SK-N-SH (cell line): ENCODE measurements at regions not wholly inside any gene's neighbourhood (a gene's known extent, or its start where the extent isn't known, plus 50 kb on each side); places are given as distances from the start of the nearest gene placed in this dataset.

Source experiments
- CTCF ChIA-PET: fragments of 300-600, 350-600 bp; formaldehyde crosslinking; extraction: SDS; loops from one replicate; lab custom pipeline; 2021; lab: Yijun Ruan, JAX
- POLR2A ChIA-PET: fragments of 350-600 bp; sonication (Branson Sonifier 250); formaldehyde crosslinking; extraction: SDS; loops from one replicate; lab custom pipeline; 2020; ENCODE audit warnings: antibody characterized with exemption, inconsistent platforms; lab: Yijun Ruan, JAX
- DNase-seq: peaks from one replicate; pipeline ENCODE4 v3.0.0; 2012
- H2AFZ ChIP-seq: fragments of 200-600 bp; sonication (generic); 2 replicates; pipeline ENCODE4 v1.8.1; 2016; ENCODE audit warnings: antibody characterized with exemption, mild to moderate bottlenecking, low read depth
- H3F3A ChIP-seq: fragments of 200-600 bp; sonication (generic); replicated peaks from 2 replicates; pipeline ENCODE3; 2016; ENCODE audit warnings: antibody characterized with exemption, mild to moderate bottlenecking; ENCODE audit not compliant: insufficient read depth
- H3K27ac ChIP-seq, 2 experiments: fragments of 200-500 bp in 1 of 2; fragments of 200-600 bp in 1 of 2; sonication (Bioruptor generic) in 1 of 2; sonication (generic), shearing (Covaris generic) in 1 of 2; 2 replicates each; pipeline versions ENCODE4 v1.5.1 to v1.6.1; 2014 to 2016; ENCODE audit warnings: low read depth in 2 of 2, inconsistent platforms in 1 of 2, low read length in 1 of 2, mild to moderate bottlenecking in 1 of 2, mixed read lengths in 1 of 2
- H3K27me3 ChIP-seq: fragments of 200-600 bp; sonication (generic), shearing (Covaris generic); 2 replicates; pipeline ENCODE4 v1.6.1; 2016; ENCODE audit warnings: mixed run types; ENCODE audit not compliant: insufficient read depth
- H3K36me3 ChIP-seq, 2 experiments: fragments of 200-500 bp in 1 of 2; fragments of 200-600 bp in 1 of 2; sonication (Bioruptor generic) in 1 of 2; sonication (generic) in 1 of 2; replicated peaks in 1 of 2; 2 replicates each; pipeline versions ENCODE3 to v1.5.1; 2014 to 2016; ENCODE audit warnings: low read length in 1 of 2, mild to moderate bottlenecking in 1 of 2; ENCODE audit not compliant: insufficient read depth in 2 of 2, control insufficient read depth in 1 of 2
- H3K4me1 ChIP-seq, 2 experiments: fragments of 200-500 bp in 1 of 2; fragments of 200-600 bp in 1 of 2; sonication (Bioruptor generic) in 1 of 2; sonication (generic), shearing (Covaris generic) in 1 of 2; 2 replicates each; pipeline versions ENCODE4 v1.5.1 to v1.6.1; 2014 to 2016; ENCODE audit warnings: low read depth in 1 of 2, low read length in 1 of 2, mixed run types in 1 of 2; ENCODE audit not compliant: insufficient read depth in 2 of 2, control insufficient read depth in 1 of 2
- H3K4me2 ChIP-seq: fragments of 200-600 bp; sonication (generic), shearing (Covaris generic); 2 replicates; pipeline ENCODE4 v1.6.1; 2017; ENCODE audit warnings: mixed run types
- H3K4me3 ChIP-seq, 2 experiments: fragments of 200-500 bp in 1 of 2; fragments of 200-600 bp in 1 of 2; sonication (Bioruptor generic) in 1 of 2; sonication (generic), shearing (Covaris generic) in 1 of 2; 2 replicates each; pipeline versions ENCODE4 v1.5.1 to v1.8.1; 2014 to 2016; ENCODE audit warnings: low read depth in 2 of 2, inconsistent platforms in 1 of 2, low read length in 1 of 2, mild to moderate bottlenecking in 1 of 2, mixed read lengths in 1 of 2, moderate library complexity in 1 of 2
- H3K79me2 ChIP-seq: fragments of 200-600 bp; sonication (generic); 2 replicates; pipeline ENCODE4 v1.8.1; 2017; ENCODE audit warnings: mild to moderate bottlenecking; ENCODE audit not compliant: insufficient read depth
- H3K9ac ChIP-seq: fragments of 200-600 bp; sonication (generic); 2 replicates; pipeline ENCODE4 v1.6.1; 2017; ENCODE audit warnings: mixed run types
- H3K9me2 ChIP-seq: fragments of 200-600 bp; sonication (generic); 2 replicates; pipeline ENCODE4 v1.6.1; 2017; ENCODE audit warnings: mixed run types
- H3K9me3 ChIP-seq: fragments of 200-600 bp; sonication (generic); 2 replicates; pipeline ENCODE4 v1.6.1; 2017; ENCODE audit warnings: mixed run types, mild to moderate bottlenecking, moderate library complexity
- H4K20me1 ChIP-seq: fragments of 200-600 bp; sonication (generic); 2 replicates; pipeline ENCODE4 v1.6.1; 2017; ENCODE audit warnings: mild to moderate bottlenecking, mixed run types; ENCODE audit not compliant: insufficient read depth
- CHD2 ChIP-seq: fragments of 150-350 bp; IDR thresholded peaks from 2 replicates; pipeline ENCODE4 v1.6.1; 2018; ENCODE audit warnings: low read length; ENCODE audit not compliant: partially characterized antibody
- ELF1 ChIP-seq: IDR thresholded peaks from 2 replicates; pipeline ENCODE4 v1.4.0; 2012
- EP300 ChIP-seq, 2 experiments: IDR thresholded peaks; 2 replicates each; pipeline versions ENCODE4 v1.4.0 to v1.6.1; 2012; ENCODE audit warnings: borderline replicate concordance in 1 of 2, low read depth in 1 of 2, low read length in 1 of 2
- EZH2phosphoT487 ChIP-seq: fragments of 200-600 bp; sonication (generic); IDR thresholded peaks from 2 replicates; pipeline ENCODE4 v1.6.1; 2017; ENCODE audit warnings: low read depth, mixed run types, mild to moderate bottlenecking, antibody characterized with exemption, moderate library complexity, borderline replicate concordance
- FOSL2 ChIP-seq: IDR thresholded peaks from 2 replicates; pipeline ENCODE4 v1.4.0; 2012; ENCODE audit warnings: low read depth, mild to moderate bottlenecking, moderate library complexity, borderline replicate concordance
- FOXJ3 ChIP-seq: sonication (generic); formaldehyde crosslinking; IDR thresholded peaks from 2 replicates; pipeline ENCODE4 v1.5.1; 2020; ENCODE audit warnings: mild to moderate bottlenecking, missing genetic modification reagents
- FOXM1 ChIP-seq: IDR thresholded peaks from 2 replicates; pipeline ENCODE4 v1.4.0; 2012; ENCODE audit warnings: low read depth, mild to moderate bottlenecking
- GABPA ChIP-seq: IDR thresholded peaks from 2 replicates; pipeline ENCODE4 v1.4.0; 2012; ENCODE audit warnings: low read depth, mild to moderate bottlenecking
- NRF1 ChIP-seq: IDR thresholded peaks from 2 replicates; pipeline ENCODE4 v1.6.1; 2012; ENCODE audit warnings: low read depth, mild to moderate bottlenecking, low read length
- POLR2AphosphoS5 ChIP-seq: IDR thresholded peaks from 2 replicates; pipeline ENCODE4 v1.6.1; 2012; ENCODE audit warnings: low read depth, low read length
- RXRA ChIP-seq: IDR thresholded peaks from 2 replicates; pipeline ENCODE4 v1.4.0; 2012; ENCODE audit warnings: low read depth, mild to moderate bottlenecking, borderline replicate concordance
- SIN3A ChIP-seq: IDR thresholded peaks from 2 replicates; pipeline ENCODE4 v1.6.1; 2012; ENCODE audit warnings: low read depth, mild to moderate bottlenecking, low read length, moderate library complexity, borderline replicate concordance
- SMC3 ChIP-seq: IDR thresholded peaks from 2 replicates; pipeline ENCODE4 v1.6.1; 2012; ENCODE audit warnings: low read depth, low read length, improper control_type of control experiment
- TAF1 ChIP-seq: IDR thresholded peaks from 2 replicates; pipeline ENCODE4 v1.6.1; 2012; ENCODE audit warnings: low read depth, mild to moderate bottlenecking, low read length, moderate library complexity, borderline replicate concordance
- TCF12 ChIP-seq: IDR thresholded peaks from 2 replicates; pipeline ENCODE4 v1.4.0; 2012
- TEAD4 ChIP-seq: IDR thresholded peaks from 2 replicates; pipeline ENCODE4 v1.4.0; 2012; ENCODE audit warnings: mild to moderate bottlenecking, borderline replicate concordance; ENCODE audit not compliant: insufficient read depth
- YY1 ChIP-seq: IDR thresholded peaks from 2 replicates; pipeline ENCODE4 v1.4.0; 2012; ENCODE audit warnings: low read depth, mild to moderate bottlenecking
- WGBS: methylation state at CpG from one replicate; pipeline ENCODE4 v1.1.6; 2017; ENCODE audit warnings: low lambda C conversion rate; 5-methylcytosine and 5-hydroxymethylcytosine counted together
- TF ChIP-seq, protein P1 (sequence below): IDR thresholded peaks from 2 replicates; pipeline ENCODE4 v1.6.1; 2012; ENCODE audit warnings: mild to moderate bottlenecking, low read depth, low read length, moderate library complexity
- TF ChIP-seq, protein P2 (sequence below): fragments of 150-350 bp; IDR thresholded peaks from 2 replicates; pipeline ENCODE4 v1.6.1; 2017; ENCODE audit warnings: antibody characterized with exemption, low read length, low read depth, borderline replicate concordance

DNA sequence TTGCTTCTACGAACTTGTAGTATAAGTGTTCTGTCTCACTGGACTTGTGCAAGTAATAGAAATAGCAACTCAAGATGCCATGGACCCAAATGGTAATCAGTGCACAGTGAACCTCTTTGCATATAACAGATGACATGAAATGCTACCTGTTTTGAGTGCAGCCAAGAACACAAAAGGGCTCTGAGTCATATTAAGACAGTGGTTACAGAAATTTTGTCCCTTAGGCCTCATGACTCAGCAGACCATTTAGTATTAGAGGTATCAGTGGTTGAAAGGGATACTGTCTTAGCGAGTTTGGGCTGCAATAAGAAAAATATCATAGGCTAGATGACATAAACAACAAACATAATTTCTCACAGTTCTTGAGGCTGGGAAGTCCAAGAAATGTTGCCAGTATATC lies 502.9 kb upstream of the PCDH10 start:
- no peaks in the 10 kb centered on the region for H3K9me2 ChIP-seq
- no peak overlapping the region for H3K27ac ChIP-seq
- H3K4me2 ChIP-seq = no peak overlapping the region
- no peaks in the 10 kb centered on the region for H3K9me3 ChIP-seq
- 3% methylated on average over 2 of the region's 2 CpGs for WGBS
- CTCF ChIA-PET = no interaction called here
- TF ChIP-seq ELF1 = no peak
- TF ChIP-seq POLR2AphosphoS5 = no peak
- TF ChIP-seq RXRA = no peak
- no peak for TF ChIP-seq TAF1
- no peak for TF ChIP-seq FOXM1
- TF ChIP-seq, protein P1, sequence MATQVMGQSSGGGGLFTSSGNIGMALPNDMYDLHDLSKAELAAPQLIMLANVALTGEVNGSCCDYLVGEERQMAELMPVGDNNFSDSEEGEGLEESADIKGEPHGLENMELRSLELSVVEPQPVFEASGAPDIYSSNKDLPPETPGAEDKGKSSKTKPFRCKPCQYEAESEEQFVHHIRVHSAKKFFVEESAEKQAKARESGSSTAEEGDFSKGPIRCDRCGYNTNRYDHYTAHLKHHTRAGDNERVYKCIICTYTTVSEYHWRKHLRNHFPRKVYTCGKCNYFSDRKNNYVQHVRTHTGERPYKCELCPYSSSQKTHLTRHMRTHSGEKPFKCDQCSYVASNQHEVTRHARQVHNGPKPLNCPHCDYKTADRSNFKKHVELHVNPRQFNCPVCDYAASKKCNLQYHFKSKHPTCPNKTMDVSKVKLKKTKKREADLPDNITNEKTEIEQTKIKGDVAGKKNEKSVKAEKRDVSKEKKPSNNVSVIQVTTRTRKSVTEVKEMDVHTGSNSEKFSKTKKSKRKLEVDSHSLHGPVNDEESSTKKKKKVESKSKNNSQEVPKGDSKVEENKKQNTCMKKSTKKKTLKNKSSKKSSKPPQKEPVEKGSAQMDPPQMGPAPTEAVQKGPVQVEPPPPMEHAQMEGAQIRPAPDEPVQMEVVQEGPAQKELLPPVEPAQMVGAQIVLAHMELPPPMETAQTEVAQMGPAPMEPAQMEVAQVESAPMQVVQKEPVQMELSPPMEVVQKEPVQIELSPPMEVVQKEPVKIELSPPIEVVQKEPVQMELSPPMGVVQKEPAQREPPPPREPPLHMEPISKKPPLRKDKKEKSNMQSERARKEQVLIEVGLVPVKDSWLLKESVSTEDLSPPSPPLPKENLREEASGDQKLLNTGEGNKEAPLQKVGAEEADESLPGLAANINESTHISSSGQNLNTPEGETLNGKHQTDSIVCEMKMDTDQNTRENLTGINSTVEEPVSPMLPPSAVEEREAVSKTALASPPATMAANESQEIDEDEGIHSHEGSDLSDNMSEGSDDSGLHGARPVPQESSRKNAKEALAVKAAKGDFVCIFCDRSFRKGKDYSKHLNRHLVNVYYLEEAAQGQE = no peak
- no peak for TF ChIP-seq FOXJ3 (CRISPR knock-in tag)
- TF ChIP-seq EP300 (IDR thresholded peaks at IDR 0.05; ENCODE audit: borderline replicate concordance in 1 of 2, low read depth in 1 of 2, low read length in 1 of 2) = no peak
- no peak for TF ChIP-seq TCF12
- TF ChIP-seq TEAD4 = no peak
- no peak for TF ChIP-seq CHD2
- no peak for TF ChIP-seq EZH2phosphoT487
- TF ChIP-seq SMC3 = no peak
- TF ChIP-seq, protein P2, sequence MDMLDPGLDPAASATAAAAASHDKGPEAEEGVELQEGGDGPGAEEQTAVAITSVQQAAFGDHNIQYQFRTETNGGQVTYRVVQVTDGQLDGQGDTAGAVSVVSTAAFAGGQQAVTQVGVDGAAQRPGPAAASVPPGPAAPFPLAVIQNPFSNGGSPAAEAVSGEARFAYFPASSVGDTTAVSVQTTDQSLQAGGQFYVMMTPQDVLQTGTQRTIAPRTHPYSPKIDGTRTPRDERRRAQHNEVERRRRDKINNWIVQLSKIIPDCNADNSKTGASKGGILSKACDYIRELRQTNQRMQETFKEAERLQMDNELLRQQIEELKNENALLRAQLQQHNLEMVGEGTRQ = no peak
- no peak for TF ChIP-seq SIN3A
- TF ChIP-seq GABPA = no peak
- no peak for TF ChIP-seq FOSL2
- TF ChIP-seq YY1 = no peak
- TF ChIP-seq NRF1 = no peak
- POLR2A ChIA-PET = no interaction called here
- H3K4me3 ChIP-seq = no peak overlapping the region
- no peak overlapping the region for H3K9ac ChIP-seq
- no peaks in the 10 kb centered on the region for H3K79me2 ChIP-seq
- DNase-seq = no peak
- no peaks in the 10 kb centered on the region for H3K27me3 ChIP-seq
- H3K36me3 ChIP-seq = no peaks in the 10 kb centered on the region
- H2AFZ ChIP-seq = no peak overlapping the region
- H3F3A ChIP-seq = no peaks in the 10 kb centered on the region
- H3K4me1 ChIP-seq = no peaks in the 10 kb centered on the region
- H4K20me1 ChIP-seq = no peaks in the 10 kb centered on the region
